ENCODE measurements at regions not wholly inside any gene's neighbourhood (a gene's known extent, or its start where the extent isn't known, plus 50 kb on each side); places are given as distances from the start of the nearest gene placed in this dataset.

GRCh38 chr5:82699737-82700136, 377.5 kb downstream of the TMEM167A start:
- H3K9ac ChIP-seq (ENCODE audit: insufficient read depth, low read depth, low read length): no peak overlapping the region
- H3K4me1 ChIP-seq (ENCODE audit: insufficient read depth, low read length): peaks cover 7% of the 10 kb centered on the region; the same call in 1 of the 2 replicates
- no TSS peak for BruUV-seq (replicated peaks)
- no peak overlapping the region for H3K4me3 ChIP-seq (replicated peaks in 1 of 3; ENCODE audit: insufficient read depth in 1 of 3, low read depth in 2 of 3, low read length in 3 of 3)
- ATAC-seq (peak; percentile 28; the same call in 1 of the 3 replicates), DNase-seq (ENCODE audit: low spot score) (no peak), FAIRE-seq (no peak)
- no peak overlapping the region for H3K27ac ChIP-seq (ENCODE audit: extremely low read length, insufficient read depth, low read length)
- no peak overlapping the region for H2AFZ ChIP-seq (ENCODE audit: low read length)
- no peaks in the 10 kb centered on the region for H4K20me1 ChIP-seq (ENCODE audit: insufficient read depth, low read length)
- TF ChIP-seq ZNF639 (CRISPR knock-in tag; conservative IDR thresholded peaks at IDR 0.05) (no peak), ZNF614 (CRISPR knock-in tag; IDR thresholded peaks at IDR 0.05; ENCODE audit: borderline replicate concordance) (no peak), ZC3H13 (CRISPR knock-in tag; IDR thresholded peaks at IDR 0.05) (no peak), NR2C2 (CRISPR knock-in tag; IDR thresholded peaks at IDR 0.05; ENCODE audit: borderline replicate concordance) (no peak), NKX3-1 (CRISPR knock-in tag; IDR thresholded peaks at IDR 0.05) (no peak), KMT2B (CRISPR knock-in tag; IDR thresholded peaks at IDR 0.05) (no peak), KDM1A (CRISPR knock-in tag; IDR thresholded peaks at IDR 0.05) (no peak)
- TF ChIP-seq, protein P1, sequence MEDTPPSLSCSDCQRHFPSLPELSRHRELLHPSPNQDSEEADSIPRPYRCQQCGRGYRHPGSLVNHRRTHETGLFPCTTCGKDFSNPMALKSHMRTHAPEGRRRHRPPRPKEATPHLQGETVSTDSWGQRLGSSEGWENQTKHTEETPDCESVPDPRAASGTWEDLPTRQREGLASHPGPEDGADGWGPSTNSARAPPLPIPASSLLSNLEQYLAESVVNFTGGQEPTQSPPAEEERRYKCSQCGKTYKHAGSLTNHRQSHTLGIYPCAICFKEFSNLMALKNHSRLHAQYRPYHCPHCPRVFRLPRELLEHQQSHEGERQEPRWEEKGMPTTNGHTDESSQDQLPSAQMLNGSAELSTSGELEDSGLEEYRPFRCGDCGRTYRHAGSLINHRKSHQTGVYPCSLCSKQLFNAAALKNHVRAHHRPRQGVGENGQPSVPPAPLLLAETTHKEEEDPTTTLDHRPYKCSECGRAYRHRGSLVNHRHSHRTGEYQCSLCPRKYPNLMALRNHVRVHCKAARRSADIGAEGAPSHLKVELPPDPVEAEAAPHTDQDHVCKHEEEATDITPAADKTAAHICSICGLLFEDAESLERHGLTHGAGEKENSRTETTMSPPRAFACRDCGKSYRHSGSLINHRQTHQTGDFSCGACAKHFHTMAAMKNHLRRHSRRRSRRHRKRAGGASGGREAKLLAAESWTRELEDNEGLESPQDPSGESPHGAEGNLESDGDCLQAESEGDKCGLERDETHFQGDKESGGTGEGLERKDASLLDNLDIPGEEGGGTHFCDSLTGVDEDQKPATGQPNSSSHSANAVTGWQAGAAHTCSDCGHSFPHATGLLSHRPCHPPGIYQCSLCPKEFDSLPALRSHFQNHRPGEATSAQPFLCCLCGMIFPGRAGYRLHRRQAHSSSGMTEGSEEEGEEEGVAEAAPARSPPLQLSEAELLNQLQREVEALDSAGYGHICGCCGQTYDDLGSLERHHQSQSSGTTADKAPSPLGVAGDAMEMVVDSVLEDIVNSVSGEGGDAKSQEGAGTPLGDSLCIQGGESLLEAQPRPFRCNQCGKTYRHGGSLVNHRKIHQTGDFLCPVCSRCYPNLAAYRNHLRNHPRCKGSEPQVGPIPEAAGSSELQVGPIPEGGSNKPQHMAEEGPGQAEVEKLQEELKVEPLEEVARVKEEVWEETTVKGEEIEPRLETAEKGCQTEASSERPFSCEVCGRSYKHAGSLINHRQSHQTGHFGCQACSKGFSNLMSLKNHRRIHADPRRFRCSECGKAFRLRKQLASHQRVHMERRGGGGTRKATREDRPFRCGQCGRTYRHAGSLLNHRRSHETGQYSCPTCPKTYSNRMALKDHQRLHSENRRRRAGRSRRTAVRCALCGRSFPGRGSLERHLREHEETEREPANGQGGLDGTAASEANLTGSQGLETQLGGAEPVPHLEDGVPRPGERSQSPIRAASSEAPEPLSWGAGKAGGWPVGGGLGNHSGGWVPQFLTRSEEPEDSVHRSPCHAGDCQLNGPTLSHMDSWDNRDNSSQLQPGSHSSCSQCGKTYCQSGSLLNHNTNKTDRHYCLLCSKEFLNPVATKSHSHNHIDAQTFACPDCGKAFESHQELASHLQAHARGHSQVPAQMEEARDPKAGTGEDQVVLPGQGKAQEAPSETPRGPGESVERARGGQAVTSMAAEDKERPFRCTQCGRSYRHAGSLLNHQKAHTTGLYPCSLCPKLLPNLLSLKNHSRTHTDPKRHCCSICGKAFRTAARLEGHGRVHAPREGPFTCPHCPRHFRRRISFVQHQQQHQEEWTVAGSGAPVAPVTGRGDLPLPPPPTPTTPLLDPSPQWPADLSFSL (CRISPR knock-in tag; IDR thresholded peaks at IDR 0.05): 0 out of 2 replicates have a peak, but pooled peaks have one; percentile 31
- ChIA-PET CTCF (ENCODE audit: low intra/inter-chr PET ratio, low total read pairs) (no interaction called here), POLR2A (no interaction called here)
- H3K4me2 ChIP-seq (ENCODE audit: low read depth, low read length): no peak overlapping the region
- no peaks in the 10 kb centered on the region; a peak in 1 of 5 replicates for H3K27me3 ChIP-seq (ENCODE audit: control insufficient read depth in 1 of 2, insufficient read depth in 2 of 2, low read length in 2 of 2)
- intact Hi-C loops (cut with micrococcal nuclease; ENCODE audit: unreplicated experiment) (no loop called here), in situ Hi-C loops (cut with HindIII; ENCODE audit: extremely low pct_ligation_motif_present, low pct_unique_long_range_greater_than_20kb) (no loop called here)
- 39% methylated on average over 6 of the region's 6 CpGs for WGBS (ENCODE audit: low lambda C conversion rate)
- no peaks in the 10 kb centered on the region for H3K9me3 ChIP-seq (ENCODE audit: low read length)
- H3K36me3 ChIP-seq (replicated peaks in 1 of 2; ENCODE audit: control insufficient read depth in 1 of 2, insufficient read depth in 2 of 2, low read length in 2 of 2): no peaks in the 10 kb centered on the region
- H3K79me2 ChIP-seq (ENCODE audit: insufficient read depth, low read length): no peaks in the 10 kb centered on the region

Measured in HepG2 (cell line).